ENCODE measurements at regions not wholly inside any gene's neighbourhood (a gene's known extent, or its start where the extent isn't known, plus 50 kb on each side); places are given as distances from the start of the nearest gene placed in this dataset.

DNA sequence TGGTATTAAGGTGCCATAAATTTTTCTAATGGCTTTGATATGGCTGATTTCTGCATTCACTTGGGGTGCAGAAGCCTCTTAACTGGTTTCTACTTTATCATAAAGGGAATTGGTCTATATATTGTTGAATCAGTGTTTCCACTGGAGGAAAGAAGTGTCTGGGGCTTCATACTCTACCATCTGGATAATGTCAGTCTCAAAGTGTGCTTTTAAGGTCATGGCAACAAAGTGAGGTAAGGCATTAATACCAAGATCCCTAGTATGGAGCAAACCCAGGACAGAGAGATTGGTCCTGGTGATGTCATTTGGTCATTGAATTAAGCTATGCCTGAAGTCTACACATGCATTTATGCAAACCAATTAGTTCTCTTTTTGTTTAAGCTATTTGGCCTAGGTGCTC is 309.9 kb downstream of the DUSP10 start:
- TF ChIP-seq CTCF (conservative IDR thresholded peaks at IDR 0.05) (no peak), ZFX (IDR thresholded peaks at IDR 0.05) (no peak)
